IMR-90 (cell line): ENCODE measurements at regions not wholly inside any gene's neighbourhood (a gene's known extent, or its start where the extent isn't known, plus 50 kb on each side); places are given as distances from the start of the nearest gene placed in this dataset.

Experiments used
- ATAC-seq: fragments of 200-7000 bp; cut with Tn5 transposase; 2 replicates; pipeline ENCODE4 v1.9.1; 2020; ENCODE audit warnings: low read depth, mild to moderate bottlenecking, moderate library complexity
- BruUV-seq: library from RNA; stranded (reverse); fragments of 400-500 nt; replicated peaks from 2 replicates; lab custom pipeline; 2021; lab: Mats Ljungman, UMichigan
- CTCF ChIA-PET: fragments of 300-600 bp; formaldehyde crosslinking; extraction: SDS; loops from one replicate; lab custom pipeline; 2021; ENCODE audit warnings: antibody characterized with exemption; lab: Yijun Ruan, JAX
- POLR2A ChIA-PET: fragments of 300-600 bp; sonication (Branson Sonifier 250); formaldehyde crosslinking; loops from one replicate; lab custom pipeline; 2022; ENCODE audit warnings: antibody characterized with exemption; ENCODE audit not compliant: unreplicated experiment; lab: Charles Lee
- DNase-seq: peaks from one replicate; pipeline ENCODE4 v3.0.0; 2013
- H2AFZ ChIP-seq: replicated peaks from 2 replicates; pipeline ENCODE3; 2013; ENCODE audit warnings: low read length, mild to moderate bottlenecking; ENCODE audit not compliant: poor library complexity
- H2AK5ac ChIP-seq: 2 replicates; pipeline ENCODE4 v1.6.1; 2013; ENCODE audit warnings: low read depth, low read length, inconsistent platforms
- H2AK9ac ChIP-seq: replicated peaks from 2 replicates; pipeline ENCODE3; 2013; ENCODE audit warnings: mild to moderate bottlenecking, low read depth, low read length, moderate library complexity; ENCODE audit not compliant: poor library complexity
- H2BK120ac ChIP-seq: 2 replicates; pipeline ENCODE4 v1.6.1; 2013; ENCODE audit warnings: low read depth, low read length, inconsistent platforms
- H2BK15ac ChIP-seq: 3 replicates; pipeline ENCODE4 v1.6.1; 2013; ENCODE audit warnings: low read depth, low read length, inconsistent platforms
- H2BK20ac ChIP-seq: 2 replicates; pipeline ENCODE4 v1.6.1; 2013; ENCODE audit warnings: low read depth, mild to moderate bottlenecking, inconsistent platforms, low read length, moderate library complexity
- H2BK5ac ChIP-seq: 2 replicates; pipeline ENCODE4 v1.6.1; 2013; ENCODE audit warnings: mild to moderate bottlenecking, low read depth, low read length, inconsistent platforms; ENCODE audit not compliant: poor library complexity, severe bottlenecking
- H3K14ac ChIP-seq: replicated peaks from 2 replicates; pipeline ENCODE4 v1.6.1; 2013; ENCODE audit warnings: low read depth, low read length, inconsistent platforms
- H3K18ac ChIP-seq: 2 replicates; pipeline ENCODE4 v1.6.1; 2013; ENCODE audit warnings: low read depth, low read length, control low read depth
- H3K23ac ChIP-seq: 2 replicates; pipeline ENCODE4 v1.6.1; 2013; ENCODE audit warnings: low read depth, low read length, inconsistent platforms
- H3K27ac ChIP-seq: 2 replicates; pipeline ENCODE4 v1.5.1; 2013; ENCODE audit warnings: mild to moderate bottlenecking, control low read depth, low read length; ENCODE audit not compliant: insufficient read depth
- H3K27me3 ChIP-seq: 2 replicates; pipeline ENCODE4 v1.6.1; 2013; ENCODE audit warnings: low read length; ENCODE audit not compliant: control insufficient read depth, insufficient read depth
- H3K36me3 ChIP-seq: 2 replicates; pipeline ENCODE4 v1.6.1; 2013; ENCODE audit warnings: low read length, mixed read lengths; ENCODE audit not compliant: control insufficient read depth, insufficient read depth
- H3K4ac ChIP-seq: 2 replicates; pipeline ENCODE4 v1.6.1; 2013; ENCODE audit warnings: low read depth, low read length, inconsistent platforms
- H3K4me1 ChIP-seq: 2 replicates; pipeline ENCODE4 v1.6.1; 2013; ENCODE audit warnings: low read length, mixed read lengths; ENCODE audit not compliant: control insufficient read depth, insufficient read depth
- H3K4me2 ChIP-seq: 2 replicates; pipeline ENCODE4 v1.6.1; 2013; ENCODE audit warnings: low read depth, mild to moderate bottlenecking, control low read depth, low read length, moderate library complexity
- H3K4me3 ChIP-seq: 2 replicates; pipeline ENCODE4 v1.5.1; 2013; ENCODE audit warnings: low read depth, mild to moderate bottlenecking, control low read depth, low read length, moderate library complexity; ENCODE audit not compliant: insufficient read depth
- H3K56ac ChIP-seq: 2 replicates; pipeline ENCODE4 v1.6.1; 2013; ENCODE audit warnings: low read length, inconsistent platforms; ENCODE audit not compliant: insufficient read depth; ENCODE audit errors: extremely low read depth
- H3K79me1 ChIP-seq, 2 experiments: 2 replicates each; pipeline ENCODE4 v1.6.1; 2013; ENCODE audit warnings: low read length in 2 of 2, inconsistent platforms in 1 of 2, low read depth in 1 of 2
- H3K9ac ChIP-seq: 2 replicates; pipeline ENCODE4 v1.6.1; 2013; ENCODE audit warnings: low read depth, low read length, control low read depth
- H3K9me1 ChIP-seq: 2 replicates; pipeline ENCODE4 v1.6.1; 2013; ENCODE audit warnings: low read length, inconsistent platforms; ENCODE audit not compliant: insufficient read depth
- H3K9me3 ChIP-seq: 2 replicates; pipeline ENCODE4 v1.6.1; 2013; ENCODE audit warnings: low read length; ENCODE audit not compliant: control insufficient read depth, insufficient read depth
- H4K20me1 ChIP-seq: 2 replicates; pipeline ENCODE4 v1.6.1; 2013; ENCODE audit warnings: low read length, inconsistent platforms; ENCODE audit not compliant: insufficient read depth
- H4K5ac ChIP-seq: 2 replicates; pipeline ENCODE4 v1.6.1; 2013; ENCODE audit warnings: mild to moderate bottlenecking, low read depth, low read length, control low read depth
- H4K8ac ChIP-seq, 2 experiments: 2 replicates each; pipeline ENCODE4 v1.6.1; 2013; ENCODE audit warnings: low read depth in 2 of 2, low read length in 2 of 2, control low read depth in 1 of 2, inconsistent platforms in 1 of 2
- H4K91ac ChIP-seq: 2 replicates; pipeline ENCODE4 v1.6.1; 2013; ENCODE audit warnings: low read depth, low read length, inconsistent platforms; ENCODE audit not compliant: insufficient read depth
- CHD1 ChIP-seq: IDR thresholded peaks from 2 replicates; pipeline ENCODE4 v1.6.1; 2012; ENCODE audit warnings: low read depth, low read length, improper control_type of control experiment
- CTCF ChIP-seq: conservative IDR thresholded peaks from 2 replicates; pipeline ENCODE4 v1.5.1; 2012; ENCODE audit warnings: mild to moderate bottlenecking, low read depth, low read length, improper control_type of control experiment
- MAFK ChIP-seq: IDR thresholded peaks from 2 replicates; pipeline ENCODE4 v1.6.1; 2012; ENCODE audit warnings: low read depth, low read length, improper control_type of control experiment
- MAZ ChIP-seq: IDR thresholded peaks from 2 replicates; pipeline ENCODE4 v1.6.1; 2012; ENCODE audit warnings: low read depth, mild to moderate bottlenecking, low read length, improper control_type of control experiment, moderate library complexity, borderline replicate concordance
- POLR2A ChIP-seq: IDR thresholded peaks from 2 replicates; pipeline ENCODE4 v1.6.1; 2012; ENCODE audit warnings: mild to moderate bottlenecking, low read depth, low read length
- RFX5 ChIP-seq: IDR thresholded peaks from 2 replicates; pipeline ENCODE4 v1.8.0; 2012; ENCODE audit warnings: low read depth, mild to moderate bottlenecking, low read length, moderate library complexity
- SMC3 ChIP-seq: fragments of 150-350 bp; IDR thresholded peaks from 2 replicates; pipeline ENCODE4 v1.6.1; 2016; ENCODE audit warnings: low read depth, mild to moderate bottlenecking, antibody characterized with exemption, low read length, moderate library complexity
- USF2 ChIP-seq: fragments of 150-350 bp; IDR thresholded peaks from 2 replicates; pipeline ENCODE4 v1.6.1; 2017; ENCODE audit warnings: mild to moderate bottlenecking, antibody characterized with exemption, low read length, low read depth
- WGBS, 2 experiments: methylation state at CpG; one replicate each; pipeline versions ENCODE4 v1.1.5 to v1.1.7; 2013; ENCODE audit warnings: missing lambda C conversion rate in 2 of 2; ENCODE audit not compliant: insufficient read length in 1 of 2; ENCODE audit errors: extremely low coverage in 2 of 2; 5-methylcytosine and 5-hydroxymethylcytosine counted together
- dilution Hi-C: fragments of 300-500 bp; cut with HindIII; formaldehyde crosslinking; loops from one replicate; pipeline ENCODE4 v1.14.3; 2018; ENCODE audit warnings: low sequenced_read_pairs; ENCODE audit not compliant: unreplicated experiment
- in situ Hi-C: fragments of 300-500 bp; cut with MboI; formaldehyde crosslinking; loops from 3 replicates; pipeline ENCODE4 v1.14.3; 2019; ENCODE audit warnings: low sequenced_read_pairs, inconsistent platforms, mixed read lengths
- intact Hi-C: fragments of 100-400 bp; cut with micrococcal nuclease; formaldehyde crosslinking; loops from 2 replicates; pipeline ENCODE4 v1.10.0; 2022

GRCh38 chr1:79069828-79070227 is 63.3 kb upstream of the ADGRL4 start:
- in situ Hi-C loops, result no loop called here
- Histone ChIP-seq H3K9me3 (no peaks in the 10 kb centered on the region), H3K9me1 (no peaks in the 10 kb centered on the region; the same call in 1 of the 2 replicates), H2AK5ac (no peak overlapping the region), H3K4me3 (no peak overlapping the region), H2AK9ac (no peak overlapping the region), H3K4me2 (no peak overlapping the region), H3K4ac (no peak overlapping the region), H2BK20ac (no peak overlapping the region), H4K20me1 (no peaks in the 10 kb centered on the region), H3K36me3 (no peaks in the 10 kb centered on the region), H3K4me1 (no peaks in the 10 kb centered on the region), H3K27ac (no peak overlapping the region), H3K27me3 (no peaks in the 10 kb centered on the region), H3K14ac (no peak overlapping the region), H4K8ac (no peak overlapping the region), H3K18ac (no peak overlapping the region), H4K91ac (no peak overlapping the region), H3K79me1 (no peaks in the 10 kb centered on the region), H4K5ac (no peak overlapping the region), H2AFZ (no peak overlapping the region), H2BK120ac (no peak overlapping the region), H3K9ac (no peak overlapping the region), H3K56ac (no peak overlapping the region), H3K23ac (no peak overlapping the region), H2BK5ac (no peak overlapping the region), H2BK15ac (no peak overlapping the region)
- no CpG with 5 or more reads among the region's 3 CpGs for WGBS, 2 experiments
- CTCF ChIA-PET, result no interaction called here
- intact Hi-C loops, result no loop called here
- POLR2A ChIA-PET, result no interaction called here
- TF ChIP-seq SMC3, result no peak
- no peak for TF ChIP-seq MAZ
- no peak for TF ChIP-seq USF2
- TF ChIP-seq CHD1, result no peak
- TF ChIP-seq RFX5, result no peak
- no peak; the same call in 1 of the 2 replicates for TF ChIP-seq CTCF
- TF ChIP-seq MAFK, result no peak
- no peak for TF ChIP-seq POLR2A
- dilution Hi-C loops, result no loop called here
- BruUV-seq, result no TSS peak
- no peak for DNase-seq
- no peak for ATAC-seq
